HFFc6 (cell line): ENCODE measurements at regions not wholly inside any gene's neighbourhood (a gene's known extent, or its start where the extent isn't known, plus 50 kb on each side); places are given as distances from the start of the nearest gene placed in this dataset.
"Not testable (repeated sequence)": the region's sequence is repeated elsewhere in the genome, so short reads cannot be mapped to it uniquely, and the experiment has no call there.

Source experiments
- DNase-seq: peaks from one replicate; pipeline ENCODE4 v3.0.0-alpha.2; 2018
- H3K27ac Mint-ChIP-seq: 2 replicates; pipeline ENCODE4 v1.8.0; 2020; ENCODE audit warnings: mild to moderate bottlenecking, mixed read lengths
- H3K27me3 Mint-ChIP-seq: 2 replicates; pipeline ENCODE4 v1.8.0; 2021; ENCODE audit warnings: mild to moderate bottlenecking, moderate library complexity, mixed read lengths; ENCODE audit not compliant: insufficient read depth
- H3K36me3 Mint-ChIP-seq: 2 replicates; pipeline ENCODE4 v1.8.0; 2021; ENCODE audit warnings: low read depth, mixed read lengths
- H3K4me1 Mint-ChIP-seq: 2 replicates; pipeline ENCODE4 v1.8.0; 2020; ENCODE audit warnings: low read depth, mixed read lengths
- H3K4me3 Mint-ChIP-seq: 2 replicates; pipeline ENCODE4 v1.8.0; 2020; ENCODE audit warnings: mild to moderate bottlenecking, moderate library complexity, mixed read lengths
- H3K9me3 Mint-ChIP-seq: 2 replicates; pipeline ENCODE4 v1.8.0; 2020; ENCODE audit warnings: mild to moderate bottlenecking, mixed read lengths
- TF ChIP-seq, protein P1 (sequence below): fragments of 200-600 bp; sonication (generic); IDR thresholded peaks from 2 replicates; pipeline ENCODE4 v1.5.0; 2021; ENCODE audit warnings: antibody characterized with exemption, mild to moderate bottlenecking

DNA sequence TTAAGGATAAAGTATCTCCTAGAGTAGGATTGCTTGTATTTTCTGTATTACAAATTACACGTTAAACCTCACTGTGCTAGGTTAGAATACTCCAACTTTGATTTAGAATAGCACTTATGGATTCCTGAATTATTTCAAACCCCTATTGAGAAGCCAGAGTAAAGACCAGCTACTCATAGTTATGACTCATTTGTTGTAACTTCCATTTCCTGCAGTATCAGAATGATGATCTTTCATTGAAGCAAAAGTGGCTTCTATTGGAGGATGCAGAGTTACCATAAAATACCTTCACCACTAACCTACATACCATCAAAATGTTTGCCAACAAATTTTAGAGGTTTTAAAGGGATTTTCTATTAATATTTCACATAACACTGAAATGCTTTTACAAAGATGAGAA lies 1322.7 kb upstream of the ALCAM start:
- no peak for DNase-seq
- Mint-ChIP-seq H3K27me3 (no peaks in the 10 kb centered on the region), H3K4me1 (no peaks in the 10 kb centered on the region), H3K4me3 (no peak overlapping the region), H3K9me3 (peaks cover 8% of the 10 kb centered on the region), H3K27ac (no peak overlapping the region), H3K36me3 (no peaks in the 10 kb centered on the region)
- TF ChIP-seq, protein P1, sequence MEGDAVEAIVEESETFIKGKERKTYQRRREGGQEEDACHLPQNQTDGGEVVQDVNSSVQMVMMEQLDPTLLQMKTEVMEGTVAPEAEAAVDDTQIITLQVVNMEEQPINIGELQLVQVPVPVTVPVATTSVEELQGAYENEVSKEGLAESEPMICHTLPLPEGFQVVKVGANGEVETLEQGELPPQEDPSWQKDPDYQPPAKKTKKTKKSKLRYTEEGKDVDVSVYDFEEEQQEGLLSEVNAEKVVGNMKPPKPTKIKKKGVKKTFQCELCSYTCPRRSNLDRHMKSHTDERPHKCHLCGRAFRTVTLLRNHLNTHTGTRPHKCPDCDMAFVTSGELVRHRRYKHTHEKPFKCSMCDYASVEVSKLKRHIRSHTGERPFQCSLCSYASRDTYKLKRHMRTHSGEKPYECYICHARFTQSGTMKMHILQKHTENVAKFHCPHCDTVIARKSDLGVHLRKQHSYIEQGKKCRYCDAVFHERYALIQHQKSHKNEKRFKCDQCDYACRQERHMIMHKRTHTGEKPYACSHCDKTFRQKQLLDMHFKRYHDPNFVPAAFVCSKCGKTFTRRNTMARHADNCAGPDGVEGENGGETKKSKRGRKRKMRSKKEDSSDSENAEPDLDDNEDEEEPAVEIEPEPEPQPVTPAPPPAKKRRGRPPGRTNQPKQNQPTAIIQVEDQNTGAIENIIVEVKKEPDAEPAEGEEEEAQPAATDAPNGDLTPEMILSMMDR, result no peak

DNA sequence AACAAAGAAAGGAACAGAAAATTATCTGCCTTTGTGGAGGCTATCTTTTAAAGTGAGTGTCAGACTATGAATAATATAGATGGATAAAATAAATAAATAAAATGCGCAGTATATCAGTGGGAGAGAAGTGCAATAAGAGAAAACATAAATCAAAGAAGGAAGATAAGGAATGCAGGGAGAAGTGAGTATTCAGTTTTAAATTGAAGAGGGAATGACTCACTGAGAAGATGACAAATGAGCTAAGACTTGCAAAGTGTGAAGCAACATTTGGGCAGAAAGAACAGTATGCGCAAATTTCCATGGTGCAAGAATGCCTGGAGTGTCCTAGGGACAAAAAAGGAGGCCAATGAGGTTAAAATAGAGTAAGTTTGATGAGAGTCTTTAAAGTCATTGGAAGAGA lies 1300.1 kb upstream of the ALCAM start:
- Mint-ChIP-seq H3K9me3 (peaks cover 5% of the 10 kb centered on the region; the same call in 1 of the 2 replicates), H3K27ac (no peak overlapping the region), H3K4me3 (no peak overlapping the region), H3K36me3 (no peaks in the 10 kb centered on the region), H3K4me1 (no peaks in the 10 kb centered on the region), H3K27me3 (no peaks in the 10 kb centered on the region)
- TF ChIP-seq, protein P1, result no peak
- no peak for DNase-seq

- no peaks in the 10 kb centered on the region for H3K36me3 Mint-ChIP-seq
- no peaks in the 10 kb centered on the region for H3K27me3 Mint-ChIP-seq
Observed at GRCh38 chr3:104069114-104069513, 1297.6 kb upstream of the ALCAM start.

DNA sequence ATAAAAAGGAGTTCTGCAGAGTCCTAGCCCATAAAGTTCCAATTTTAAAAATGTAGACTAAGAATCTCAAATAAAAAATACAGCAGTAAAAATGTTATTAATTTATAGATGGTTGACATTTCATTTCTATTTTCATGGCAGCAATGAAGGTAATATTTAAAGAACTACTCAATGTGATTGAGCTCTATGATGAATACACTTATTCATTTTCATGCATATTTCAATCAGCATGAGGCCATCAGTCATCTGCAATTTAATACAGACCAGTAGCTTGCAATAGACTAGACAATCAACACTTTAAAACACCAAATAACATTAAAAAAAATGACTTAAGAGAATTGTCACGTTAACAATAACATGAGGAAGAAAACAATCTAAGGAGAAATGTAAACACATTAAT lies 1295.8 kb upstream of the ALCAM start:
- peaks cover 5% of the 10 kb centered on the region; the same call in 1 of the 2 replicates for H3K9me3 Mint-ChIP-seq
- no peaks in the 10 kb centered on the region for H3K27me3 Mint-ChIP-seq
- H3K4me3 Mint-ChIP-seq, result no peak overlapping the region
- no peak for DNase-seq
- H3K4me1 Mint-ChIP-seq, result no peaks in the 10 kb centered on the region
- TF ChIP-seq, protein P1, result no peak
- H3K36me3 Mint-ChIP-seq, result no peaks in the 10 kb centered on the region
- H3K27ac Mint-ChIP-seq, result no peak overlapping the region

More at GRCh38 chr3:104069114-104069513, 1297.6 kb upstream of the ALCAM start:
- peaks cover 5% of the 10 kb centered on the region; the same call in 1 of the 2 replicates for H3K9me3 Mint-ChIP-seq
- no peak overlapping the region for H3K4me3 Mint-ChIP-seq
- H3K4me1 Mint-ChIP-seq, result no peaks in the 10 kb centered on the region
- TF ChIP-seq, protein P1, result no peak
- no peak for DNase-seq
- no peak overlapping the region for H3K27ac Mint-ChIP-seq

- TF ChIP-seq, protein P1, result no peak
- Mint-ChIP-seq H3K27ac (no peak overlapping the region), H3K27me3 (no peaks in the 10 kb centered on the region), H3K4me1 (no peaks in the 10 kb centered on the region), H3K4me3 (no peak overlapping the region), H3K36me3 (no peaks in the 10 kb centered on the region), H3K9me3 (no peaks in the 10 kb centered on the region; the same call in 1 of the 2 replicates)
- no peak for DNase-seq
Observed at GRCh38 chr3:104080088-104080626, 1286.6 kb upstream of the ALCAM start.

- H3K27ac Mint-ChIP-seq, result no peak overlapping the region
- H3K36me3 Mint-ChIP-seq, result no peaks in the 10 kb centered on the region
- H3K4me1 Mint-ChIP-seq, result no peaks in the 10 kb centered on the region
- no peak for DNase-seq
- TF ChIP-seq, protein P1, result no peak
- H3K27me3 Mint-ChIP-seq, result no peaks in the 10 kb centered on the region; the same call in 1 of the 2 replicates
- peaks cover 17% of the 10 kb centered on the region for H3K9me3 Mint-ChIP-seq
- H3K4me3 Mint-ChIP-seq, result no peak overlapping the region
Observed at GRCh38 chr3:104088738-104089137, 1278.0 kb upstream of the ALCAM start.

- H3K27me3 Mint-ChIP-seq, H3K27ac Mint-ChIP-seq: not testable (repeated sequence)
Observed at GRCh38 chr3:104089987-104090386, 1276.7 kb upstream of the ALCAM start.

More at GRCh38 chr3:104089987-104090386, 1276.7 kb upstream of the ALCAM start:
- H3K9me3 Mint-ChIP-seq, result peaks cover 17% of the 10 kb centered on the region
- H3K4me3 Mint-ChIP-seq, H3K36me3 Mint-ChIP-seq, H3K4me1 Mint-ChIP-seq, DNase-seq: not testable (repeated sequence)
